ENCODE measurements at regions not wholly inside any gene's neighbourhood (a gene's known extent, or its start where the extent isn't known, plus 50 kb on each side); places are given as distances from the start of the nearest gene placed in this dataset.
"Not testable (repeated sequence)": the region's sequence is repeated elsewhere in the genome, so short reads cannot be mapped to it uniquely, and the experiment has no call there.

DNA sequence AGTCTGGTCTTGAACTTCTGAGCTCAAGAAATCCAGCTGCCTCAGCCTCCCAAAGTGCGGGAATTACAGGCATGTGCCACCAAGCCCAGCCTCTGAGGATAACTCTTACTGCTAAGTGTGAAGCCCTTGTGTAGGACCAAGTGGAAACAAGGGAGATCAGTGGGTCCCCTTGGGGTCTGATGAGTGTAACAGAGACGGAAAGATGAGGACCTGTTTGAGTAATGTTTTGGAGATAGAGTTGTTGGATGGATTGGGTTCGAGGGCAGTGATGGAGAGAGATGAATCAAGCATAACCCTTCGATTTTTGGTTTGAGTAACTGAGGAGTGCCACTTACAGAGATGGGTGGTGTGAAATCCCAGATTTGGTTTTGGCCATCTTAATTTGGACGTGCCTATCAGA, 378.7 kb downstream of the ANAPC1 start:
- intact Hi-C loops (cut with micrococcal nuclease); H3K9ac ChIP-seq (ENCODE audit: low read length); H3K36me3 ChIP-seq (replicated peaks in 1 of 2; ENCODE audit: control extremely low read depth in 1 of 2, control insufficient read depth in 1 of 2, extremely low read depth in 1 of 2, insufficient read depth in 2 of 2, low read length in 1 of 2); H3K9me3 Mint-ChIP-seq (ENCODE audit: insufficient read depth); H3K27me3 ChIP-seq (replicated peaks in 1 of 4; ENCODE audit: control extremely low read depth in 1 of 4, control insufficient read depth in 3 of 4, insufficient read depth in 4 of 4, low read length in 3 of 4); H3K4me1 Mint-ChIP-seq; H3K4me3 ChIP-seq (ENCODE audit: control extremely low read depth in 1 of 5, extremely low read depth in 1 of 5, insufficient read depth in 1 of 5, low read depth in 2 of 5, low read length in 4 of 5); H2AFZ ChIP-seq (ENCODE audit: insufficient read depth, low read depth, low read length, poor library complexity, severe bottlenecking); H3K27ac Mint-ChIP-seq; ATAC-seq (ENCODE audit: low read depth); H4K20me1 ChIP-seq (ENCODE audit: control insufficient read depth, insufficient read depth, low read length, poor library complexity, severe bottlenecking); H3K4me1 ChIP-seq (ENCODE audit: control insufficient read depth in 2 of 2, insufficient read depth in 2 of 2, low read length in 2 of 2); H3K4me3 Mint-ChIP-seq; H3K9me3 ChIP-seq (ENCODE audit: control extremely low read depth in 1 of 3, control insufficient read depth in 2 of 3, insufficient read depth in 1 of 3, low read length in 2 of 3); CTCF ChIA-PET; H3K4me2 ChIP-seq (replicated peaks; ENCODE audit: low read depth, low read length, poor library complexity, severe bottlenecking); H3K79me2 ChIP-seq (ENCODE audit: control insufficient read depth, insufficient read depth, low read length); H3K27me3 Mint-ChIP-seq; H3K27ac ChIP-seq (ENCODE audit: low read length in 2 of 2); DNase-seq: not testable (repeated sequence)
- POLR2A ChIA-PET: interaction anchor here (0.6 kb wide), 1 partner anchor 841 kb away, joined by 6 read pairs; no protein-coding TSS in a partner anchor
- WGBS (ENCODE audit: insufficient coverage): no CpG with 5 or more reads among the region's 5 CpGs

DNA sequence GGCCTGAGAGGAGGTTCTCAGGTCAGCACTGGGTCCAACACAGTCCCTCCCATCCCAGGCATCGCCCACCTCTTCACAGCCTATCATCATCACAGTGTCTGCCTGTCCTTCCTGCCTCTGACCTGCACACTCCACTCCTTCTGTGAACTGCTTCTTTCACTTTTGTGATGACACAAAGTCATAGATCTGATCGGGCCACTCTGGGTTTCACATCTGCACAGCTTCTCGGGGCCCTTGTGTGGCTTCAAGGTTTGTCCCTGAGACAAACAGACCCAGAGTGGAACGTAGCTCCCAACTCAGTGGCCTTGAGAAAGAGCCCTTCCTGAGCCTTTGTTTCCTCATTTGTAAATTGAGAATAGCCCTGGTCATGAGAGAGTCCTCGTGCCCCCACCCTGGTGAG, 377.1 kb downstream of the ANAPC1 start:
- H3K4me1 Mint-ChIP-seq; H3K9me3 ChIP-seq (ENCODE audit: control extremely low read depth in 1 of 3, control insufficient read depth in 2 of 3, insufficient read depth in 1 of 3, low read length in 2 of 3); H3K36me3 ChIP-seq (replicated peaks in 1 of 2; ENCODE audit: control extremely low read depth in 1 of 2, control insufficient read depth in 1 of 2, extremely low read depth in 1 of 2, insufficient read depth in 2 of 2, low read length in 1 of 2); H3K9me3 Mint-ChIP-seq (ENCODE audit: insufficient read depth); H4K20me1 ChIP-seq (ENCODE audit: control insufficient read depth, insufficient read depth, low read length, poor library complexity, severe bottlenecking); H2AFZ ChIP-seq (ENCODE audit: insufficient read depth, low read depth, low read length, poor library complexity, severe bottlenecking); H3K4me2 ChIP-seq (replicated peaks; ENCODE audit: low read depth, low read length, poor library complexity, severe bottlenecking); H3K4me3 ChIP-seq (ENCODE audit: control extremely low read depth in 1 of 5, extremely low read depth in 1 of 5, insufficient read depth in 1 of 5, low read depth in 2 of 5, low read length in 4 of 5); H3K79me2 ChIP-seq (ENCODE audit: control insufficient read depth, insufficient read depth, low read length); H3K4me1 ChIP-seq (ENCODE audit: control insufficient read depth in 2 of 2, insufficient read depth in 2 of 2, low read length in 2 of 2); intact Hi-C loops (cut with micrococcal nuclease); DNase-seq; H3K27ac ChIP-seq (ENCODE audit: low read length in 2 of 2); POLR2A ChIA-PET; H3K4me3 Mint-ChIP-seq; H3K9ac ChIP-seq (ENCODE audit: low read length); H3K27me3 Mint-ChIP-seq; H3K27ac Mint-ChIP-seq; CTCF ChIA-PET; H3K27me3 ChIP-seq (replicated peaks in 1 of 4; ENCODE audit: control extremely low read depth in 1 of 4, control insufficient read depth in 3 of 4, insufficient read depth in 4 of 4, low read length in 3 of 4); ATAC-seq (ENCODE audit: low read depth): not testable (repeated sequence)
- WGBS (ENCODE audit: insufficient coverage): 83% methylated on average over 2 of the region's 5 CpGs

DNA sequence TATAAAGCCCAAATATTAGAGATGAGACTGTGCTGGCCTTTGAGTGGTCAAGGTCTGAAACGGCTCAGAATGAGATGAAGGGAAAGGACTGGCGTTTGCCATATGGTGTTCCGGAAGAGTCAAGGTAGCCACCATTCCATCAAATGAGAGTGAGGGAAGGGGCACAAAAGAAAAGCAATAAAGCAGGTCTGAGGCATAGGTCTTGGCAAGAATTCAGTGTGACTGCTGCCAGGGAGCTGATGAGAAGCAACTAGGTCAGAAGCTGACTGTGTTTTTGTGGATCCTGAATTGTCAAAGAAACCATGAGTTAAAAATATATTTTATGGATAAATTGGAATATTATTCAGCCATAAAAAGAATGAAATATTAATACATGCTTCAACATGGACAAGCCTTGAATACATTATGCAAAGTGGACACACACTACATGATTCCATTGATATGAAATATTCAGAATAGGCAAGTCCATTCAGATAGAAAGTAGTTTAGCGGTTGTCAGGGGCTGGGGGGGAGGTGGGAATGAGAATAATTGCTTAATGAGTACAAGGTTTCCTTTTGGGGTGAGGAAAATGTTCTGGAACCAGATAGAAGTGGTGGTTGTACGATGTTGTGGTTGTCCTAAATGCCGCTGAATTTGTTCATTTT, 374.6 kb downstream of the ANAPC1 start:
- intact Hi-C loops (cut with micrococcal nuclease): not testable (repeated sequence)
- 100% methylated on average over 3 of the region's 6 CpGs for whole genome bisulfite sequencing (ENCODE audit: insufficient coverage)

DNA sequence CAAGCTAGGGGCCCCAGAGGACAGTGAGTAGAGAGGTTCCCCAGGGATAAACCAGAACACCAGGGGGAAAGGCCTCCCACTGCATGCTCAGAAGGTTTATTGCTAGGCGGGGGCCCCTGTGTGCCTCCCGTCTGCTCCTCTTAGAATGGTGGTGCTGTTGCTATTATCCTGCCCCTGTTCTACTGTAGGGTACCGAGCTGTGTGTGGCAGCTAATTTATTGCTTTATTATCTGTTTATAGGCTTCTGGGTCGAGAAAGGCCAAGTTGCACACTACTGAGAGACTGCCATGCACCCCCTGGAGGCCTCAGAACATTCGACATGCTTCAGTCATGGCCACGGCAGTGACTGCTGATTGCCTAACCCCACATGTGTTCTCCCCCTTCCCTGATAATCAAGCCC, 373.6 kb downstream of the ANAPC1 start:
- H2AFZ ChIP-seq (ENCODE audit: insufficient read depth, low read depth, low read length, poor library complexity, severe bottlenecking): not testable (repeated sequence)
- 100% methylated on average over 1 of the region's 6 CpGs for WGBS (ENCODE audit: insufficient coverage)

More for the DNA sequence above, 374.6 kb downstream of the ANAPC1 start:
- H3K9me3 Mint-ChIP-seq (ENCODE audit: insufficient read depth); ATAC-seq (ENCODE audit: low read depth); H3K27ac Mint-ChIP-seq; H3K4me3 ChIP-seq (ENCODE audit: control extremely low read depth in 1 of 5, extremely low read depth in 1 of 5, insufficient read depth in 1 of 5, low read depth in 2 of 5, low read length in 4 of 5); H3K4me1 ChIP-seq (ENCODE audit: control insufficient read depth in 2 of 2, insufficient read depth in 2 of 2, low read length in 2 of 2); H3K4me3 Mint-ChIP-seq; H3K27me3 ChIP-seq (replicated peaks in 1 of 4; ENCODE audit: control extremely low read depth in 1 of 4, control insufficient read depth in 3 of 4, insufficient read depth in 4 of 4, low read length in 3 of 4); H3K27me3 Mint-ChIP-seq; H3K9me3 ChIP-seq (ENCODE audit: control extremely low read depth in 1 of 3, control insufficient read depth in 2 of 3, insufficient read depth in 1 of 3, low read length in 2 of 3); H3K4me2 ChIP-seq (replicated peaks; ENCODE audit: low read depth, low read length, poor library complexity, severe bottlenecking); H4K20me1 ChIP-seq (ENCODE audit: control insufficient read depth, insufficient read depth, low read length, poor library complexity, severe bottlenecking); H3K79me2 ChIP-seq (ENCODE audit: control insufficient read depth, insufficient read depth, low read length); DNase-seq; H2AFZ ChIP-seq (ENCODE audit: insufficient read depth, low read depth, low read length, poor library complexity, severe bottlenecking); H3K27ac ChIP-seq (ENCODE audit: low read length in 2 of 2); CTCF ChIA-PET; H3K9ac ChIP-seq (ENCODE audit: low read length); H3K4me1 Mint-ChIP-seq; H3K36me3 ChIP-seq (replicated peaks in 1 of 2; ENCODE audit: control extremely low read depth in 1 of 2, control insufficient read depth in 1 of 2, extremely low read depth in 1 of 2, insufficient read depth in 2 of 2, low read length in 1 of 2); POLR2A ChIA-PET: not testable (repeated sequence)

More for the DNA sequence above, 373.6 kb downstream of the ANAPC1 start:
- H3K27ac Mint-ChIP-seq; H3K4me3 ChIP-seq (ENCODE audit: control extremely low read depth in 1 of 5, extremely low read depth in 1 of 5, insufficient read depth in 1 of 5, low read depth in 2 of 5, low read length in 4 of 5); POLR2A ChIA-PET; H3K36me3 ChIP-seq (replicated peaks in 1 of 2; ENCODE audit: control extremely low read depth in 1 of 2, control insufficient read depth in 1 of 2, extremely low read depth in 1 of 2, insufficient read depth in 2 of 2, low read length in 1 of 2); H3K4me2 ChIP-seq (replicated peaks; ENCODE audit: low read depth, low read length, poor library complexity, severe bottlenecking); H3K27me3 ChIP-seq (replicated peaks in 1 of 4; ENCODE audit: control extremely low read depth in 1 of 4, control insufficient read depth in 3 of 4, insufficient read depth in 4 of 4, low read length in 3 of 4); intact Hi-C loops (cut with micrococcal nuclease); ATAC-seq (ENCODE audit: low read depth); H3K9me3 ChIP-seq (ENCODE audit: control extremely low read depth in 1 of 3, control insufficient read depth in 2 of 3, insufficient read depth in 1 of 3, low read length in 2 of 3); H3K4me1 Mint-ChIP-seq; H3K79me2 ChIP-seq (ENCODE audit: control insufficient read depth, insufficient read depth, low read length); H3K9ac ChIP-seq (ENCODE audit: low read length); H3K4me3 Mint-ChIP-seq; H3K9me3 Mint-ChIP-seq (ENCODE audit: insufficient read depth); H3K27ac ChIP-seq (ENCODE audit: low read length in 2 of 2); DNase-seq; H4K20me1 ChIP-seq (ENCODE audit: control insufficient read depth, insufficient read depth, low read length, poor library complexity, severe bottlenecking); H3K27me3 Mint-ChIP-seq; H3K4me1 ChIP-seq (ENCODE audit: control insufficient read depth in 2 of 2, insufficient read depth in 2 of 2, low read length in 2 of 2); CTCF ChIA-PET: not testable (repeated sequence)
